Astrocyte (in vitro differentiated cells and primary cell): ENCODE measurements at regions not wholly inside any gene's neighbourhood (a gene's known extent, or its start where the extent isn't known, plus 50 kb on each side); places are given as distances from the start of the nearest gene placed in this dataset.

Experiments used
- EZH2 ChIP-seq: IDR thresholded peaks from 2 replicates; pipeline ENCODE4 v1.6.1; 2012; ENCODE audit warnings: mild to moderate bottlenecking, low read length, inconsistent platforms; ENCODE audit not compliant: insufficient read depth
- TF ChIP-seq, protein P1 (sequence below): IDR thresholded peaks from 2 replicates; pipeline ENCODE4 v1.5.1; 2011; ENCODE audit warnings: low read depth, mild to moderate bottlenecking, inconsistent platforms, low read length, moderate library complexity; ENCODE audit not compliant: insufficient read depth

DNA sequence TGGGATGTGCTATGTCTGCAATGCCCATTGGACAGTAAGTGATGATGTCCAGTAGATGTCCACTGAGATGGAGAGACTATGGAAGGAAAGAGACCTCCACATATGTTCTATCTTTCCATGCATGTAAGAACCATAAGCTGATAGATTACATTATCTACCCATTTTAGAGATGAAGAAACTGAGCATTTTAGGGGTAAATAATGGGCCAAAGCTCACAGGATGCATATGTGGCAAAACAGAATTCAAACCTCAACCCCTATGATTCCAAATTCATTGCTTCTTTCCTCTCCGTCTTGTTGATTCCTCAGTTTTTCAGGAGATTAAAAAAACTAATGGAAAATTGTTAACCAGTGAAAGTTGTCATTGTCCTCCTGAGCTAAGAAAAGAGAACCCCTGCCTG, 200.7 kb upstream of the PWP1 start:
- TF ChIP-seq, protein P1, sequence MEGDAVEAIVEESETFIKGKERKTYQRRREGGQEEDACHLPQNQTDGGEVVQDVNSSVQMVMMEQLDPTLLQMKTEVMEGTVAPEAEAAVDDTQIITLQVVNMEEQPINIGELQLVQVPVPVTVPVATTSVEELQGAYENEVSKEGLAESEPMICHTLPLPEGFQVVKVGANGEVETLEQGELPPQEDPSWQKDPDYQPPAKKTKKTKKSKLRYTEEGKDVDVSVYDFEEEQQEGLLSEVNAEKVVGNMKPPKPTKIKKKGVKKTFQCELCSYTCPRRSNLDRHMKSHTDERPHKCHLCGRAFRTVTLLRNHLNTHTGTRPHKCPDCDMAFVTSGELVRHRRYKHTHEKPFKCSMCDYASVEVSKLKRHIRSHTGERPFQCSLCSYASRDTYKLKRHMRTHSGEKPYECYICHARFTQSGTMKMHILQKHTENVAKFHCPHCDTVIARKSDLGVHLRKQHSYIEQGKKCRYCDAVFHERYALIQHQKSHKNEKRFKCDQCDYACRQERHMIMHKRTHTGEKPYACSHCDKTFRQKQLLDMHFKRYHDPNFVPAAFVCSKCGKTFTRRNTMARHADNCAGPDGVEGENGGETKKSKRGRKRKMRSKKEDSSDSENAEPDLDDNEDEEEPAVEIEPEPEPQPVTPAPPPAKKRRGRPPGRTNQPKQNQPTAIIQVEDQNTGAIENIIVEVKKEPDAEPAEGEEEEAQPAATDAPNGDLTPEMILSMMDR = no peak
- no peak for TF ChIP-seq EZH2
